Fibroblast of skin of back (primary cell): ENCODE measurements at regions not wholly inside any gene's neighbourhood (a gene's known extent, or its start where the extent isn't known, plus 50 kb on each side); places are given as distances from the start of the nearest gene placed in this dataset.
"Not testable (repeated sequence)": the region's sequence is repeated elsewhere in the genome, so short reads cannot be mapped to it uniquely, and the experiment has no call there.

Experiments
- DNase-seq: peaks from one replicate; pipeline ENCODE4 v3.0.0-alpha.2; 2013

- DNase-seq = no peak
Observed at GRCh38 chr5:25448646-25449045, 803.9 kb upstream of the CDH10 start.

GRCh38 chr5:25448190-25448621 lies 803.4 kb upstream of the CDH10 start:
- no peak for DNase-seq

GRCh38 chr5:25446061-25446420 lies 801.3 kb upstream of the CDH10 start:
- not testable (repeated sequence) for DNase-seq

- DNase-seq = not testable (repeated sequence)
Observed at GRCh38 chr5:25445381-25446060, 800.7 kb upstream of the CDH10 start.

GRCh38 chr5:25444697-25445096 lies 799.9 kb upstream of the CDH10 start:
- DNase-seq = no peak

- no peak for DNase-seq
Observed at GRCh38 chr5:25441810-25442209, 797.0 kb upstream of the CDH10 start.

GRCh38 chr5:25439025-25439424 lies 794.2 kb upstream of the CDH10 start:
- no peak for DNase-seq

- not testable (repeated sequence) for DNase-seq
Observed at GRCh38 chr5:25438375-25438774, 793.6 kb upstream of the CDH10 start.

GRCh38 chr5:25436452-25436851 lies 791.7 kb upstream of the CDH10 start:
- DNase-seq = no peak

- DNase-seq = no peak
Observed at GRCh38 chr5:25435882-25436281, 791.1 kb upstream of the CDH10 start.

- no peak for DNase-seq
Observed at GRCh38 chr5:25427240-25427639, 782.5 kb upstream of the CDH10 start.

- DNase-seq = no peak
Observed at GRCh38 chr5:25423271-25423670, 778.5 kb upstream of the CDH10 start.

- DNase-seq = no peak
Observed at GRCh38 chr5:25419684-25420083, 774.9 kb upstream of the CDH10 start.

GRCh38 chr5:25418978-25419377 lies 774.2 kb upstream of the CDH10 start:
- no peak for DNase-seq

GRCh38 chr5:25418319-25418859 lies 773.6 kb upstream of the CDH10 start:
- no peak for DNase-seq

- DNase-seq = no peak
Observed at GRCh38 chr5:25416960-25417359, 772.2 kb upstream of the CDH10 start.

GRCh38 chr5:25415970-25416369 lies 771.2 kb upstream of the CDH10 start:
- no peak for DNase-seq

GRCh38 chr5:25414742-25415141 lies 770.0 kb upstream of the CDH10 start:
- DNase-seq = no peak

- DNase-seq = no peak
Observed at GRCh38 chr5:25412116-25412661, 767.4 kb upstream of the CDH10 start.

- not testable (repeated sequence) for DNase-seq
Observed at GRCh38 chr5:25407365-25407764, 762.6 kb upstream of the CDH10 start.

GRCh38 chr5:25405850-25406249 lies 761.1 kb upstream of the CDH10 start:
- DNase-seq = no peak

- DNase-seq = no peak
Observed at GRCh38 chr5:25399878-25400480, 755.2 kb upstream of the CDH10 start.

- no peak for DNase-seq
Observed at GRCh38 chr5:25393957-25394356, 749.2 kb upstream of the CDH10 start.

- no peak for DNase-seq
Observed at GRCh38 chr5:25393256-25393655, 748.5 kb upstream of the CDH10 start.
